LNCaP clone FGC (cell line): ENCODE measurements at regions not wholly inside any gene's neighbourhood (a gene's known extent, or its start where the extent isn't known, plus 50 kb on each side); places are given as distances from the start of the nearest gene placed in this dataset.

Experiments used
- DNase-seq: peaks from one replicate; pipeline ENCODE4 v3.0.0-alpha.2; 2011; ENCODE audit warnings: low read depth
- H3K4me3 ChIP-seq: 2 replicates; pipeline ENCODE4 v1.5.1; 2011; ENCODE audit warnings: mild to moderate bottlenecking, low read depth, low read length, control low read depth
- TF ChIP-seq, protein P1 (sequence below): IDR thresholded peaks from 2 replicates; pipeline ENCODE4 v1.5.1; 2012; ENCODE audit warnings: mild to moderate bottlenecking; ENCODE audit not compliant: control insufficient read depth, insufficient read depth; ENCODE audit errors: extremely low read depth

- TF ChIP-seq, protein P1, sequence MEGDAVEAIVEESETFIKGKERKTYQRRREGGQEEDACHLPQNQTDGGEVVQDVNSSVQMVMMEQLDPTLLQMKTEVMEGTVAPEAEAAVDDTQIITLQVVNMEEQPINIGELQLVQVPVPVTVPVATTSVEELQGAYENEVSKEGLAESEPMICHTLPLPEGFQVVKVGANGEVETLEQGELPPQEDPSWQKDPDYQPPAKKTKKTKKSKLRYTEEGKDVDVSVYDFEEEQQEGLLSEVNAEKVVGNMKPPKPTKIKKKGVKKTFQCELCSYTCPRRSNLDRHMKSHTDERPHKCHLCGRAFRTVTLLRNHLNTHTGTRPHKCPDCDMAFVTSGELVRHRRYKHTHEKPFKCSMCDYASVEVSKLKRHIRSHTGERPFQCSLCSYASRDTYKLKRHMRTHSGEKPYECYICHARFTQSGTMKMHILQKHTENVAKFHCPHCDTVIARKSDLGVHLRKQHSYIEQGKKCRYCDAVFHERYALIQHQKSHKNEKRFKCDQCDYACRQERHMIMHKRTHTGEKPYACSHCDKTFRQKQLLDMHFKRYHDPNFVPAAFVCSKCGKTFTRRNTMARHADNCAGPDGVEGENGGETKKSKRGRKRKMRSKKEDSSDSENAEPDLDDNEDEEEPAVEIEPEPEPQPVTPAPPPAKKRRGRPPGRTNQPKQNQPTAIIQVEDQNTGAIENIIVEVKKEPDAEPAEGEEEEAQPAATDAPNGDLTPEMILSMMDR = no peak
- no peak for DNase-seq
- no peak overlapping the region for H3K4me3 ChIP-seq
Observed at GRCh38 chr6:40038626-40039025, 104.4 kb upstream of the MOCS1 start.

DNA sequence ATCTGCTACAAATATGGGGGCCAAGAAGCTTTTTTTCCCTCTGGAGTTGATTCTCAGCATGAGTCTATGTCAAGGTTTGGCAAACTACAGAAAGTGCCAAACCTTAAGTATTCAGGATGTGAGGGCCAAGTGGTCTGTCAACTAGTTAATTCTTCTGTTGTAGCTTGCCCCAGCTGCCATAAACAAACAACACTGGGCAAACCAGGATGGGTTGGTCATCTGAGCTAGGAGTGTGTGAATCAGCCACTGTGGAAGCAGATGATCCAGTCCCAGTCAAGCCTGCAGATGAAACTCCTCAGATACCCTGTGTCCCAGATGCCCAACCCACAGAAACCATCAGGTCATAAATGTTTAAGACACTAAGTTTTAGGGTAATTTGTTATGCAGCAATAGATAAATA lies 103.0 kb upstream of the MOCS1 start:
- TF ChIP-seq, protein P1 = no peak
- no peak for DNase-seq
- H3K4me3 ChIP-seq = no peak overlapping the region

GRCh38 chr6:40036186-40036585 lies 101.9 kb upstream of the MOCS1 start:
- DNase-seq = no peak
- TF ChIP-seq, protein P1 = no peak
- no peak overlapping the region for H3K4me3 ChIP-seq

GRCh38 chr6:40028449-40028848 lies 94.2 kb upstream of the MOCS1 start:
- DNase-seq = no peak
- TF ChIP-seq, protein P1 = no peak
- no peak overlapping the region for H3K4me3 ChIP-seq

GRCh38 chr6:40022867-40023266 lies 88.6 kb upstream of the MOCS1 start:
- H3K4me3 ChIP-seq = no peak overlapping the region
- TF ChIP-seq, protein P1 = no peak
- DNase-seq = no peak

DNA sequence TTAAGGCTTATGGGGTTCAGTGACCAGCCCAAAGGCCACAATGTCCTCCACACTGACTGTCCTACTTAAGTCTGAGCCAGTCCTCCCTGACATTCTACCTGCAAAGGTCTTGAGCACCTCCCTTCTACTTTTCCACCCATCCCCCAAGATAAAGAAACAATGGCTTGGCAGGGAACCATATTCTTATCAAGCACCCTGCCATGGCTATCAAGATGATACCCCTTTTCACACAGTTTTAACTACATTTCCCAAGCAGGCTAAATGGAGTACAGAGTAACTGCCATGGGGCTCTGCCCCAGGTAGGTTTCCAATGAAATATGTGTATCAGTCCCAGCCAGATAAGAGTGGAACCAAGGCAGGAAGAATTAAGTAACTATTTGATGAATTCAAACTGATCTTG lies 85.9 kb upstream of the MOCS1 start:
- DNase-seq = no peak
- TF ChIP-seq, protein P1 = no peak
- H3K4me3 ChIP-seq = no peak overlapping the region

GRCh38 chr6:40015530-40015929 lies 81.3 kb upstream of the MOCS1 start:
- no peak overlapping the region for H3K4me3 ChIP-seq
- TF ChIP-seq, protein P1 = no peak
- no peak for DNase-seq
